Lower leg skin (tissue), 3 donors: ENCODE measurements at regions not wholly inside any gene's neighbourhood (a gene's known extent, or its start where the extent isn't known, plus 50 kb on each side); places are given as distances from the start of the nearest gene placed in this dataset.
"Not testable (repeated sequence)": the region's sequence is repeated elsewhere in the genome, so short reads cannot be mapped to it uniquely, and the experiment has no call there.

ENCODE experiments used
- CTCF ChIP-seq, 3 donors: fragments of 450-650 bp; IDR thresholded peaks; one replicate each; pipeline ENCODE4 v1.5.1; 2016; ENCODE audit warnings: antibody characterized with exemption in 3 of 3, mild to moderate bottlenecking in 3 of 3, moderate library complexity in 2 of 3
- POLR2A ChIP-seq, 2 donors: fragments of 450-650 bp; IDR thresholded peaks; one replicate each; pipeline ENCODE4 v1.6.1; 2016 to 2017; ENCODE audit warnings: antibody characterized with exemption in 2 of 2, mild to moderate bottlenecking in 1 of 2, moderate library complexity in 1 of 2

GRCh38 chr7:32727483-32728411, 163.8 kb downstream of the KBTBD2 start:
- not testable (repeated sequence) for TF ChIP-seq POLR2A, CTCF (IDR thresholded peaks at IDR 0.05)
